ENCODE measurements at regions not wholly inside any gene's neighbourhood (a gene's known extent, or its start where the extent isn't known, plus 50 kb on each side); places are given as distances from the start of the nearest gene placed in this dataset.
"Not testable (repeated sequence)": the region's sequence is repeated elsewhere in the genome, so short reads cannot be mapped to it uniquely, and the experiment has no call there.

GRCh38 chr10:114708084-114708483, 50.0 kb upstream of the ABLIM1 start:
- no peak for DNase-seq

- no peak for DNase-seq
Measured at GRCh38 chr10:114708717-114709335, 50.8 kb upstream of the ABLIM1 start.

- DNase-seq, result no peak
Measured at GRCh38 chr10:114709984-114710383, 51.9 kb upstream of the ABLIM1 start.

- no peak for DNase-seq
Measured at GRCh38 chr10:114711176-114711868, 53.2 kb upstream of the ABLIM1 start.

GRCh38 chr10:114711869-114712250, 53.8 kb upstream of the ABLIM1 start:
- DNase-seq, result no peak

GRCh38 chr10:114713525-114714090, 55.5 kb upstream of the ABLIM1 start:
- DNase-seq, result no peak

GRCh38 chr10:114714281-114714741, 56.2 kb upstream of the ABLIM1 start:
- DNase-seq, result no peak

- DNase-seq, result peak in 1 of 2 donors; percentile 25
Measured at GRCh38 chr10:114715171-114715670, 57.1 kb upstream of the ABLIM1 start.

- DNase-seq, result no peak
Measured at GRCh38 chr10:114716811-114717404, 58.8 kb upstream of the ABLIM1 start.

- not testable (repeated sequence) for DNase-seq
Measured at GRCh38 chr10:114717881-114718280, 59.8 kb upstream of the ABLIM1 start.

GRCh38 chr10:114718374-114718773, 60.3 kb upstream of the ABLIM1 start:
- no peak for DNase-seq

GRCh38 chr10:114719311-114719710, 61.2 kb upstream of the ABLIM1 start:
- no peak for DNase-seq

GRCh38 chr10:114720023-114720422, 61.9 kb upstream of the ABLIM1 start:
- DNase-seq, result not testable (repeated sequence)

- DNase-seq, result no peak
Measured at GRCh38 chr10:114720685-114721278, 62.7 kb upstream of the ABLIM1 start.

GRCh38 chr10:114722136-114722535, 64.1 kb upstream of the ABLIM1 start:
- not testable (repeated sequence) for DNase-seq

- no peak for DNase-seq
Measured at GRCh38 chr10:114723361-114723760, 65.3 kb upstream of the ABLIM1 start.

- no peak for DNase-seq
Measured at GRCh38 chr10:114723991-114724715, 66.1 kb upstream of the ABLIM1 start.

GRCh38 chr10:114724716-114725106, 66.6 kb upstream of the ABLIM1 start:
- no peak for DNase-seq

GRCh38 chr10:114726820-114727271, 68.8 kb upstream of the ABLIM1 start:
- no peak for DNase-seq

- DNase-seq, result no peak
Measured at GRCh38 chr10:114728325-114728724, 70.2 kb upstream of the ABLIM1 start.

- no peak for DNase-seq
Measured at GRCh38 chr10:114729103-114729659, 71.1 kb upstream of the ABLIM1 start.

All from right lung (tissue), 2 donors.